GM18858 (cell line): ENCODE measurements at regions not wholly inside any gene's neighbourhood (a gene's known extent, or its start where the extent isn't known, plus 50 kb on each side); places are given as distances from the start of the nearest gene placed in this dataset.

ENCODE experiments used
- ATAC-seq: cut with Tn5 transposase; IDR thresholded peaks from one replicate; pipeline ENCODE4 v1.9.1; 2021; ENCODE audit not compliant: unreplicated experiment

GRCh38 chr1:221150996-221151395 is 271.8 kb downstream of the HLX start:
- no peak for ATAC-seq

DNA sequence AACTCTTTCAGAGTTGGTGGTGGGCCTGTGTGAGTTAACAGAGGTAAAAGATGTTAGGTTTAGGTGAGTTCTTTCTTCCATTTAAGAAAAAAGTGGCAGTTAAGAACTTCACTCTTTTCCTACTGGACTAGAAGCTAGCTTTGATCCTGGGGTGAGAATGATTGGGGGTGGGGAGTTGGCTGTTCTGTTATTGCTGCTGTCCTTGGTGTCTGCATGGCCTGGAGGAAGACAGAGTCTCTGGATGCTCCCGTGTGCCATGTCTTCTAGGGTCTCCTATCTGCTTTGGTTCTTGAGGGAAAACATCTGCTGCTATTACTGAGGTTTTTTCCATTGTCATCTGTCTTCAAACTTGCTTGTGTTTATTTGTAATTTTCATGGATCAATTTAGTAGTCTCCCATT is 275.7 kb downstream of the HLX start:
- ATAC-seq: no peak

- peak; percentile 94 for ATAC-seq
These were observed 278.0 kb downstream of the HLX start for GRCh38 chr1:221157026-221157761.

GRCh38 chr1:221159608-221160007 is 280.4 kb downstream of the HLX start:
- no peak for ATAC-seq

DNA sequence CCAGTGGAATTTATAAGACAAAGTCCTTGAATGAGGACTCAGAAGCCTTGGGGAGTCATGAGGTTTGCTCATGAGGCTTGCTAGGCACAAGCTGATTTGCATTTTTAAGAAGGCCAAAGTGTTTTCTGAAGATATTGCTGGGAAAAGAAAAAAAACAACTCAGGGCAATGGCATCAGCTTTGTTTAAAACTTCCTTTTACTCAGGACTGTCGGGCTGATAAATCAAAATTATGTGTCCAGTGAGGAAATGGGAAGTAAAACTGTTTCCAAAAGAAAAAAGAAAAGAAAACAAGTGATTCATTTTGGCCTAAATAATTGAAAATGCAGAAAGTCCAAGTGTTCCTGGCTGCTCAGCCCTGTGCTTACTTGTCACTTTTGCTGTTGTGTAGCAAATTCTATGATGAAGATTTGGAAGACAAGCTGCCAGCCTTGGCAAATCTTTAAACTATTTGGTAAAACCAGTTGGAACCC is 282.4 kb downstream of the HLX start:
- no peak for ATAC-seq

- ATAC-seq: no peak
These were observed 283.1 kb downstream of the HLX start for GRCh38 chr1:221162352-221162751.

- ATAC-seq: no peak
These were observed 283.7 kb downstream of the HLX start for GRCh38 chr1:221162939-221163338.

- no peak for ATAC-seq
These were observed 284.8 kb downstream of the HLX start for GRCh38 chr1:221164029-221164428.

DNA sequence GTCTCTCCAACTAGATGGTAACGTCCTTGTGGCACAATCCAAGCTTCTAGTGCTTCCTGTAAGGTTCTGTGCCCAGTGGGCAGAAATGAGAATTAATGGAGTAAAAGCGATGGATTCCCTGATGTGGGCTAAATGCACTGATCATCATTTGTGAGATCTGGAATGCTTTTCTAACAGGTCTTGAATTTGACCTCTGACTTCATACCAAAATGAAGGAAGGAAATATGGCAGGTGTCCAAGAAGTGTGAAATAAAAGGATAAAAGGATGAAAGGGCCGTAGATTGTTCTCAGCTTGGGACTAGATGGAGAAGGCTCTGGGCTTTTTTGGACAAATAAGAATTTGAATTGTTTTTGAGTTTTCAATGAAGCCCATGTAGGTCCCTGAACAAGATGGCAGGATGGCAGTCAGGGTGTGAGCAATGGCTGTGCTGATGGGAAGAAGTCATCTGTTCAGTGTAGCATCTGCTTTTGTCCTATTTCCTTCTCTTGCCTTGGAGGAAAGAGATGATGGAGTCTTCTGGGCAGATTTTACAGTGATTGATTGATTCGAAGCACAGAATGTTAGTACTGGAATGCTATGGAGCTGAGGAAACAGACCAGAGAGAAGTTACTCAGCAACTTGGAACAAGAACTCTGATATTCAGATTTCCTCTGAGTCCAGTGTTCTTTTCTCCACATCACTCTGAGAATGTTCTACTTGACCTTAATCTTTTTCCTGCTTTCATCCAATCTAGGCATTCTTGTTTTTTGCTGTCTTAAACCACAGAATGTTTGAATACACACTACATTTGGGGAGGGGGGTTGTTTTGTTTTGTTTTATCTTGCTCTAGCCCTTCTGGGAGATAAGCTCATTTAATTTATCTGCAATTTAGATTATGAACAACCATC is 286.0 kb downstream of the HLX start:
- no peak for ATAC-seq

- no peak for ATAC-seq
These were observed 286.7 kb downstream of the HLX start for GRCh38 chr1:221165839-221166500.

- ATAC-seq: peak; percentile 92
These were observed 287.5 kb downstream of the HLX start for GRCh38 chr1:221166559-221167318.

- ATAC-seq: no peak
These were observed 290.2 kb downstream of the HLX start for GRCh38 chr1:221169447-221169889.

- no peak for ATAC-seq
These were observed 290.9 kb downstream of the HLX start for GRCh38 chr1:221170171-221170570.

GRCh38 chr1:221171768-221172167 is 292.5 kb downstream of the HLX start:
- no peak for ATAC-seq

DNA sequence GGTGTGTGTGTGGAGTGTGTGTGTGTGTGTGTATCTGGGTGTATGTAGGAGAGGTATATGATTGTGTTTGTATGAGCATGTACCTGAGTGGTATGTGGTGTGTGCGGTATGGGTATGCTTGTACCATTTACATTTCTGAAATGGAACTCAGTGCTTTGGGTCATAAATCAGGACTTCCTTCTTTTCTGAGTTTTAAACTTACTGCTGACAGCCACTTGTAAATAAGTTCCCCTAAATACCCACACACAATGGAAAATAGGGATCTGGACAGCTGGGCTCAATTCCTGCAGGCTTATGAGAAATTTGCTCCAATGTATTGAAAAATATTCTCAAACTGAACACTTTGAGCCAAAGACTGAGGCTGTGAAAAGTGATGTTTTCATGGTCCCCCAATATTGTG is 293.6 kb downstream of the HLX start:
- ATAC-seq: no peak

DNA sequence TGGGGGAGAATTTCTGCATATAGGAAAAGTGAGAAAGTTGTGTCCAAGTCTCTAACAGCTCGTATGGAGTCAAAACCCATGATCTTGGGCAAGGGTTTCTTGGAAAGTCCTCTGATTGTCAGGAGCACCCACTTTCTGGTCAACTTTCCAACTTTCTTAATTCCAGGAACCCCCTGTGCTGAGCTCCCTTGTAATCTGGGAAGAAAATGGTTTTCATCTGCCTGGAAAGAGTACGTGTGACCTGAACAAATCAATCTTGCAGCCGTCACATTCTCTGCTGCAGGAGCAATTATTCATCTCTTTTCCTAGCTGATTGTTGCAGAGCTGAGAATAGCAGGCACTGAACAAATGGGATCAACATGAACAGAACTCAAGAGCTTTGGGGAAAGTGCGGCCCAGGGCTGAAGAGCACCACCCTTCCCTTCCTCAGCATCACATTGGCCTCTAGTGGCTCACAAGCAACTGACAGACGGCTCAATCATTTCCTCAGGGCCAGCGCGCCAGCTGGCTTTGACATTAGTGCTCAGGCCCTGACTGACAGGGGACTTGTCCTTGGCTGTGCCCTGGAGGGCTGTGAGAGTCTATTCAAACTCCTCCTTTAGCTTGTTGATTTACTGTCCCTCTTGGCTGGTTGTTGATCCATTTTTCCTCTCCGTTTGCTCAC is 295.2 kb downstream of the HLX start:
- ATAC-seq: no peak

- ATAC-seq: no peak
These were observed 296.0 kb downstream of the HLX start for GRCh38 chr1:221175249-221175648.

- no peak for ATAC-seq
These were observed 301.6 kb downstream of the HLX start for GRCh38 chr1:221180704-221181368.

GRCh38 chr1:221182791-221183533 is 303.7 kb downstream of the HLX start:
- ATAC-seq: no peak
